GM12878 (cell line): ENCODE measurements at regions not wholly inside any gene's neighbourhood (a gene's known extent, or its start where the extent isn't known, plus 50 kb on each side); places are given as distances from the start of the nearest gene placed in this dataset.

ENCODE experiments used
- ATAC-seq: fragments of 200-7000 bp; cut with Tn5 transposase; 3 replicates; pipeline ENCODE4 v1.9.1; 2020; ENCODE audit warnings: mild to moderate bottlenecking, moderate library complexity
- BruUV-seq: library from RNA; stranded (reverse); fragments of 400-500 nt; replicated peaks from 2 replicates; lab custom pipeline; 2021; lab: Mats Ljungman, UMichigan
- CTCF ChIA-PET: fragments of 300-600 bp; sonication (Branson Sonifier 250); formaldehyde crosslinking; extraction: SDS; loops from one replicate; lab custom pipeline; 2021; ENCODE audit warnings: inconsistent platforms; lab: Yijun Ruan, JAX
- POLR2A ChIA-PET: fragments of 350-600 bp; formaldehyde crosslinking; extraction: SDS; loops from one replicate; lab custom pipeline; 2021; ENCODE audit warnings: inconsistent platforms; lab: Charles Lee
- RAD21 ChIA-PET: fragments of 300-600 bp; sonication (Branson Sonifier 250); formaldehyde crosslinking; loops from one replicate; lab custom pipeline; 2023; ENCODE audit warnings: antibody characterized with exemption; ENCODE audit not compliant: unreplicated experiment; lab: Charles Lee
- SMC1A ChIA-PET: fragments of 300-600 bp; sonication (Branson Sonifier 250); formaldehyde crosslinking; loops from one replicate; lab custom pipeline; 2023; ENCODE audit not compliant: unreplicated experiment, uncharacterized antibody; lab: Charles Lee
- DNase-seq: peaks from one replicate; pipeline ENCODE4 v3.0.0-alpha.2; 2011; ENCODE audit warnings: low read depth, low spot score
- FAIRE-seq: peaks from 3 replicates; lab custom pipeline; 2011; peaks lifted over from hg19 to GRCh38; lab: Jason Lieb, UNC
- H2AFZ ChIP-seq: 2 replicates; pipeline ENCODE4 v1.6.0; 2011; ENCODE audit warnings: low read depth, low read length, control low read depth; ENCODE audit not compliant: control insufficient read depth
- H3K27ac ChIP-seq: 2 replicates; pipeline ENCODE4 v1.5.1; 2011; ENCODE audit warnings: control low read depth; ENCODE audit not compliant: control insufficient read depth, insufficient read depth
- H3K27me3 ChIP-seq, 2 experiments: replicated peaks in 1 of 2; 2 replicates each; pipeline versions ENCODE4 v1.6.0 to v1.6.1; 2011; ENCODE audit warnings: low read length in 1 of 2; ENCODE audit not compliant: control insufficient read depth in 2 of 2, insufficient read depth in 2 of 2
- H3K36me3 ChIP-seq, 2 experiments: 2 replicates each; pipeline ENCODE4 v1.5.1; 2011; ENCODE audit warnings: low read length in 1 of 2; ENCODE audit not compliant: control insufficient read depth in 2 of 2, insufficient read depth in 2 of 2
- H3K4me1 ChIP-seq: 2 replicates; pipeline ENCODE4 v1.6.1; 2011; ENCODE audit warnings: mild to moderate bottlenecking, low read length, moderate library complexity, mixed read lengths; ENCODE audit not compliant: control insufficient read depth, insufficient read depth
- H3K4me2 ChIP-seq: 2 replicates; pipeline ENCODE4 v1.6.0; 2011; ENCODE audit warnings: control low read depth; ENCODE audit not compliant: control insufficient read depth, insufficient read depth
- H3K4me3 ChIP-seq: fragments of 200-600 bp; sonication (generic); 2 replicates; pipeline ENCODE4 v1.5.1; 2016
- H3K79me2 ChIP-seq: 2 replicates; pipeline ENCODE4 v1.6.0; 2011; ENCODE audit warnings: low read length; ENCODE audit not compliant: control insufficient read depth, insufficient read depth
- H3K9ac ChIP-seq: 2 replicates; pipeline ENCODE4 v1.8.0; 2011; ENCODE audit warnings: low read length, control low read depth, mixed read lengths; ENCODE audit not compliant: control insufficient read depth, insufficient read depth
- H3K9me3 ChIP-seq: replicated peaks from 3 replicates; pipeline ENCODE4 v1.5.1; 2011; ENCODE audit warnings: mild to moderate bottlenecking, low read length; ENCODE audit not compliant: control insufficient read depth, insufficient read depth
- H4K20me1 ChIP-seq: 2 replicates; pipeline ENCODE4 v1.6.0; 2011; ENCODE audit not compliant: control insufficient read depth, insufficient read depth
- BACH1 ChIP-seq: fragments of 450-650 bp; IDR thresholded peaks from 2 replicates; pipeline ENCODE4 v1.6.1; 2017; ENCODE audit warnings: mild to moderate bottlenecking, borderline replicate concordance
- BCL11A ChIP-seq: IDR thresholded peaks from 2 replicates; pipeline ENCODE4 v1.6.1; 2011; ENCODE audit warnings: low read depth, low read length
- BRCA1 ChIP-seq: IDR thresholded peaks from 2 replicates; pipeline ENCODE4 v1.6.1; 2011; ENCODE audit warnings: low read depth, low read length, improper control_type of control experiment
- EP300 ChIP-seq, 2 experiments: fragments of 150-350 bp in 1 of 2; IDR thresholded peaks; 2 replicates each; pipeline ENCODE4 v1.6.1; 2011 to 2012; ENCODE audit warnings: low read depth in 2 of 2, low read length in 2 of 2, borderline replicate concordance in 1 of 2, improper control_type of control experiment in 1 of 2, inconsistent platforms in 1 of 2; ENCODE audit not compliant: control insufficient read depth in 1 of 2
- FOXK2 ChIP-seq: fragments of 450-650 bp; IDR thresholded peaks from 2 replicates; pipeline ENCODE4 v1.6.1; 2017; ENCODE audit warnings: mild to moderate bottlenecking, moderate library complexity
- NFYA ChIP-seq: IDR thresholded peaks from 2 replicates; pipeline ENCODE4 v1.6.1; 2011; ENCODE audit warnings: low read depth, mild to moderate bottlenecking, low read length, improper control_type of control experiment, borderline replicate concordance
- PML ChIP-seq: IDR thresholded peaks from 2 replicates; pipeline ENCODE4 v1.6.1; 2012; ENCODE audit warnings: low read length, inconsistent platforms
- RAD51 ChIP-seq: fragments of 450-650 bp; IDR thresholded peaks from 2 replicates; pipeline ENCODE4 v1.6.1; 2016; ENCODE audit warnings: moderate library complexity, mild to moderate bottlenecking, inconsistent platforms
- SIN3A ChIP-seq: IDR thresholded peaks from 2 replicates; pipeline ENCODE4 v1.6.1; 2012; ENCODE audit warnings: low read depth, low read length, improper control_type of control experiment
- SMAD1 ChIP-seq: fragments of 450-650 bp; IDR thresholded peaks from 2 replicates; pipeline ENCODE4 v1.6.1; 2018; ENCODE audit warnings: mild to moderate bottlenecking, low read depth; ENCODE audit not compliant: partially characterized antibody
- TCF7 ChIP-seq: IDR thresholded peaks from 2 replicates; pipeline ENCODE4 v1.6.1; 2014; ENCODE audit warnings: antibody characterized with exemption, borderline replicate concordance
- ZNF217 ChIP-seq: fragments of 450-650 bp; IDR thresholded peaks from 2 replicates; pipeline ENCODE4 v1.6.1; 2017; ENCODE audit warnings: antibody characterized with exemption, mild to moderate bottlenecking
- ZNF274 ChIP-seq: IDR thresholded peaks from one replicate; pipeline ENCODE4 v1.8.0; 2011; ENCODE audit not compliant: insufficient read length, insufficient read depth
- ZSCAN29 ChIP-seq: fragments of 450-650 bp; IDR thresholded peaks from 2 replicates; pipeline ENCODE4 v1.6.1; 2017; ENCODE audit warnings: mild to moderate bottlenecking, moderate library complexity
- WGBS: methylation state at CpG from one replicate; pipeline ENCODE4 v1.1.6; 2016; ENCODE audit warnings: low lambda C conversion rate; ENCODE audit not compliant: insufficient replicate concordance, insufficient coverage; ENCODE audit errors: missing lambda C conversion rate; 5-methylcytosine and 5-hydroxymethylcytosine counted together
- in situ Hi-C: fragments of 300-500 bp; cut with MboI; formaldehyde crosslinking; loops from 9 replicates; pipeline ENCODE4 v1.14.3; 2018; ENCODE audit warnings: mixed read lengths
- intact Hi-C: fragments of 100-400 bp; cut with micrococcal nuclease; formaldehyde crosslinking; loops from one replicate; pipeline ENCODE4 v1.14.2; 2022; ENCODE audit not compliant: unreplicated experiment
- TF ChIP-seq, protein P1 (sequence below): fragments of 450-650 bp; IDR thresholded peaks from 2 replicates; pipeline ENCODE4 v1.6.1; 2017; ENCODE audit warnings: mild to moderate bottlenecking, moderate library complexity
- TF ChIP-seq, protein P2 (sequence below): IDR thresholded peaks from 2 replicates; pipeline ENCODE4 v1.6.1; 2011; ENCODE audit warnings: mild to moderate bottlenecking, low read depth, low read length, moderate library complexity; ENCODE audit not compliant: insufficient replicate concordance
- TF ChIP-seq, protein P3 (sequence below): IDR thresholded peaks from 2 replicates; pipeline ENCODE4 v1.6.1; 2012; ENCODE audit warnings: mild to moderate bottlenecking, low read depth, low read length

DNA sequence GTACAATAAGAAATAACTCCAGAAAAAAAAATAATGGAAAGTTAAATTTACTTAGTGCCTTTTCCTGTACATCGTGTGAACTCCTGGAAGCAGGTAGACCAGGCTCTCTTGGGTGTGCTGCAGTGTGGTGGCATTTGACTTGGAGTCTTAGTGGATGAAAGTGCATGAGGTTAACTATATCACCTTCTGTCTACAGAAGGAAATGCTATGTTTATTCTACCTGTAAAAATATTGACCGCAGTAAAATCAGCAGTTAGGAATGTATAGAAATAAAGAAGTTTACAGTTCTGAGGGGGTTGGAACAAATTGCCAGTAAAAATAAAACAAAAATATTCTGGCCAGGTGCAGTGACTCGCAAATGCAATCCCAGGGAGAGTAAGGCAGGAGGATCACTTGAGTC lies 722.1 kb downstream of the LIG4 start:
- H3K4me2 ChIP-seq, result no peak overlapping the region
- H4K20me1 ChIP-seq, result no peaks in the 10 kb centered on the region
- ChIA-PET RAD21 (no interaction called here), SMC1A (no interaction called here), CTCF (no interaction called here), POLR2A (no interaction called here)
- H3K4me3 ChIP-seq, result no peak overlapping the region
- no peak for ATAC-seq
- no peak overlapping the region for H2AFZ ChIP-seq
- WGBS, result 36% methylated on average over 3 of the region's 3 CpGs
- H3K79me2 ChIP-seq, result no peaks in the 10 kb centered on the region
- no peak for DNase-seq
- no peak overlapping the region for H3K9ac ChIP-seq
- no TSS peak for BruUV-seq
- intact Hi-C loops, result no loop called here
- H3K27ac ChIP-seq, result no peak overlapping the region
- H3K9me3 ChIP-seq, result no peaks in the 10 kb centered on the region
- H3K36me3 ChIP-seq, result no peaks in the 10 kb centered on the region
- no peak for FAIRE-seq
- H3K27me3 ChIP-seq, result no peaks in the 10 kb centered on the region
- TF ChIP-seq RAD51, result no peak
- no peak for TF ChIP-seq PML
- no peak for TF ChIP-seq NFYA
- no peak for TF ChIP-seq FOXK2
- TF ChIP-seq, protein P1, sequence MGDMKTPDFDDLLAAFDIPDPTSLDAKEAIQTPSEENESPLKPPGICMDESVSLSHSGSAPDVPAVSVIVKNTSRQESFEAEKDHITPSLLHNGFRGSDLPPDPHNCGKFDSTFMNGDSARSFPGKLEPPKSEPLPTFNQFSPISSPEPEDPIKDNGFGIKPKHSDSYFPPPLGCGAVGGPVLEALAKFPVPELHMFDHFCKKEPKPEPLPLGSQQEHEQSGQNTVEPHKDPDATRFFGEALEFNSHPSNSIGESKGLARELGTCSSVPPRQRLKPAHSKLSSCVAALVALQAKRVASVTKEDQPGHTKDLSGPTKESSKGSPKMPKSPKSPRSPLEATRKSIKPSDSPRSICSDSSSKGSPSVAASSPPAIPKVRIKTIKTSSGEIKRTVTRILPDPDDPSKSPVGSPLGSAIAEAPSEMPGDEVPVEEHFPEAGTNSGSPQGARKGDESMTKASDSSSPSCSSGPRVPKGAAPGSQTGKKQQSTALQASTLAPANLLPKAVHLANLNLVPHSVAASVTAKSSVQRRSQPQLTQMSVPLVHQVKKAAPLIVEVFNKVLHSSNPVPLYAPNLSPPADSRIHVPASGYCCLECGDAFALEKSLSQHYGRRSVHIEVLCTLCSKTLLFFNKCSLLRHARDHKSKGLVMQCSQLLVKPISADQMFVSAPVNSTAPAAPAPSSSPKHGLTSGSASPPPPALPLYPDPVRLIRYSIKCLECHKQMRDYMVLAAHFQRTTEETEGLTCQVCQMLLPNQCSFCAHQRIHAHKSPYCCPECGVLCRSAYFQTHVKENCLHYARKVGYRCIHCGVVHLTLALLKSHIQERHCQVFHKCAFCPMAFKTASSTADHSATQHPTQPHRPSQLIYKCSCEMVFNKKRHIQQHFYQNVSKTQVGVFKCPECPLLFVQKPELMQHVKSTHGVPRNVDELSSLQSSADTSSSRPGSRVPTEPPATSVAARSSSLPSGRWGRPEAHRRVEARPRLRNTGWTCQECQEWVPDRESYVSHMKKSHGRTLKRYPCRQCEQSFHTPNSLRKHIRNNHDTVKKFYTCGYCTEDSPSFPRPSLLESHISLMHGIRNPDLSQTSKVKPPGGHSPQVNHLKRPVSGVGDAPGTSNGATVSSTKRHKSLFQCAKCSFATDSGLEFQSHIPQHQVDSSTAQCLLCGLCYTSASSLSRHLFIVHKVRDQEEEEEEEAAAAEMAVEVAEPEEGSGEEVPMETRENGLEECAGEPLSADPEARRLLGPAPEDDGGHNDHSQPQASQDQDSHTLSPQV, result no peak
- TF ChIP-seq BRCA1, result no peak
- no peak for TF ChIP-seq ZSCAN29
- TF ChIP-seq BCL11A, result no peak
- TF ChIP-seq, protein P2, sequence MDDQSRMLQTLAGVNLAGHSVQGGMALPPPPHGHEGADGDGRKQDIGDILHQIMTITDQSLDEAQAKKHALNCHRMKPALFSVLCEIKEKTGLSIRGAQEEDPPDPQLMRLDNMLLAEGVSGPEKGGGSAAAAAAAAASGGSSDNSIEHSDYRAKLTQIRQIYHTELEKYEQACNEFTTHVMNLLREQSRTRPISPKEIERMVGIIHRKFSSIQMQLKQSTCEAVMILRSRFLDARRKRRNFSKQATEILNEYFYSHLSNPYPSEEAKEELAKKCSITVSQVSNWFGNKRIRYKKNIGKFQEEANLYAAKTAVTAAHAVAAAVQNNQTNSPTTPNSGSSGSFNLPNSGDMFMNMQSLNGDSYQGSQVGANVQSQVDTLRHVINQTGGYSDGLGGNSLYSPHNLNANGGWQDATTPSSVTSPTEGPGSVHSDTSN, result no peak
- TF ChIP-seq EP300 (IDR thresholded peaks at IDR 0.05; ENCODE audit: borderline replicate concordance in 1 of 2, control insufficient read depth in 1 of 2, low read depth in 2 of 2, low read length in 2 of 2), result no peak
- TF ChIP-seq SMAD1, result no peak
- no peak for TF ChIP-seq SIN3A
- TF ChIP-seq TCF7, result no peak
- TF ChIP-seq BACH1, result no peak
- TF ChIP-seq, protein P3, sequence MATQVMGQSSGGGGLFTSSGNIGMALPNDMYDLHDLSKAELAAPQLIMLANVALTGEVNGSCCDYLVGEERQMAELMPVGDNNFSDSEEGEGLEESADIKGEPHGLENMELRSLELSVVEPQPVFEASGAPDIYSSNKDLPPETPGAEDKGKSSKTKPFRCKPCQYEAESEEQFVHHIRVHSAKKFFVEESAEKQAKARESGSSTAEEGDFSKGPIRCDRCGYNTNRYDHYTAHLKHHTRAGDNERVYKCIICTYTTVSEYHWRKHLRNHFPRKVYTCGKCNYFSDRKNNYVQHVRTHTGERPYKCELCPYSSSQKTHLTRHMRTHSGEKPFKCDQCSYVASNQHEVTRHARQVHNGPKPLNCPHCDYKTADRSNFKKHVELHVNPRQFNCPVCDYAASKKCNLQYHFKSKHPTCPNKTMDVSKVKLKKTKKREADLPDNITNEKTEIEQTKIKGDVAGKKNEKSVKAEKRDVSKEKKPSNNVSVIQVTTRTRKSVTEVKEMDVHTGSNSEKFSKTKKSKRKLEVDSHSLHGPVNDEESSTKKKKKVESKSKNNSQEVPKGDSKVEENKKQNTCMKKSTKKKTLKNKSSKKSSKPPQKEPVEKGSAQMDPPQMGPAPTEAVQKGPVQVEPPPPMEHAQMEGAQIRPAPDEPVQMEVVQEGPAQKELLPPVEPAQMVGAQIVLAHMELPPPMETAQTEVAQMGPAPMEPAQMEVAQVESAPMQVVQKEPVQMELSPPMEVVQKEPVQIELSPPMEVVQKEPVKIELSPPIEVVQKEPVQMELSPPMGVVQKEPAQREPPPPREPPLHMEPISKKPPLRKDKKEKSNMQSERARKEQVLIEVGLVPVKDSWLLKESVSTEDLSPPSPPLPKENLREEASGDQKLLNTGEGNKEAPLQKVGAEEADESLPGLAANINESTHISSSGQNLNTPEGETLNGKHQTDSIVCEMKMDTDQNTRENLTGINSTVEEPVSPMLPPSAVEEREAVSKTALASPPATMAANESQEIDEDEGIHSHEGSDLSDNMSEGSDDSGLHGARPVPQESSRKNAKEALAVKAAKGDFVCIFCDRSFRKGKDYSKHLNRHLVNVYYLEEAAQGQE, result no peak
- TF ChIP-seq ZNF274, result no peak
- TF ChIP-seq ZNF217, result no peak
- in situ Hi-C loops, result no loop called here
- no peaks in the 10 kb centered on the region for H3K4me1 ChIP-seq
